Mesenchymal stem cell (in vitro differentiated cells and primary cell): ENCODE measurements at regions not wholly inside any gene's neighbourhood (a gene's known extent, or its start where the extent isn't known, plus 50 kb on each side); places are given as distances from the start of the nearest gene placed in this dataset.

Experiments
- DNase-seq: peaks from one replicate; pipeline ENCODE4 v3.0.0-alpha.2; 2013
- H2AFZ ChIP-seq: one replicate; pipeline ENCODE4 v1.6.1; 2013; ENCODE audit warnings: low read depth, mild to moderate bottlenecking, control low read depth, inconsistent platforms, low read length, moderate library complexity
- H2AK5ac ChIP-seq: 2 replicates; pipeline ENCODE4 v1.6.1; 2013; ENCODE audit warnings: low read length, moderate library complexity, mild to moderate bottlenecking, inconsistent platforms; ENCODE audit not compliant: severe bottlenecking
- H2BK120ac ChIP-seq: one replicate; pipeline ENCODE4 v1.6.1; 2013; ENCODE audit warnings: low read depth, mild to moderate bottlenecking, inconsistent platforms, low read length, moderate library complexity
- H2BK12ac ChIP-seq, 2 experiments: one replicate each; pipeline ENCODE4 v1.6.1; 2013; ENCODE audit warnings: inconsistent platforms in 2 of 2, low read length in 2 of 2, mild to moderate bottlenecking in 2 of 2, moderate library complexity in 2 of 2, control low read depth in 1 of 2
- H2BK15ac ChIP-seq: one replicate; pipeline ENCODE4 v1.6.1; 2013; ENCODE audit warnings: mild to moderate bottlenecking, low read depth, inconsistent platforms; ENCODE audit not compliant: poor library complexity, severe bottlenecking
- H2BK5ac ChIP-seq: 2 replicates; pipeline ENCODE4 v1.6.1; 2013; ENCODE audit warnings: low read depth, mild to moderate bottlenecking, low read length, control low read depth, inconsistent platforms; ENCODE audit not compliant: poor library complexity, severe bottlenecking
- H3K14ac ChIP-seq, 2 experiments: one replicate each; pipeline ENCODE4 v1.6.1; 2013; ENCODE audit warnings: inconsistent platforms in 2 of 2, low read length in 2 of 2, control low read depth in 1 of 2, mild to moderate bottlenecking in 1 of 2, moderate library complexity in 1 of 2
- H3K18ac ChIP-seq, 2 experiments: one replicate each; pipeline ENCODE4 v1.6.1; 2013; ENCODE audit warnings: inconsistent platforms in 2 of 2, low read length in 2 of 2, control low read depth in 1 of 2, low read depth in 1 of 2, mild to moderate bottlenecking in 1 of 2
- H3K23ac ChIP-seq, 2 experiments: one replicate each; pipeline ENCODE4 v1.6.1; 2013; ENCODE audit warnings: inconsistent platforms in 2 of 2, low read length in 2 of 2, mild to moderate bottlenecking in 2 of 2, moderate library complexity in 2 of 2, control low read depth in 1 of 2
- H3K27ac ChIP-seq: 2 replicates; pipeline ENCODE4 v1.5.1; 2013; ENCODE audit warnings: mild to moderate bottlenecking, moderate library complexity, low read length, control low read depth, inconsistent platforms; ENCODE audit not compliant: poor library complexity, severe bottlenecking
- H3K27me3 ChIP-seq, 2 experiments: 2 replicates each; pipeline versions ENCODE4 v1.6.1 to v1.7.0; 2013; ENCODE audit warnings: low read length in 2 of 2, mild to moderate bottlenecking in 2 of 2, moderate library complexity in 2 of 2, control low read depth in 1 of 2, inconsistent platforms in 1 of 2; ENCODE audit not compliant: control insufficient read depth in 1 of 2, insufficient read depth in 1 of 2
- H3K36me3 ChIP-seq, 2 experiments: 2 replicates each; pipeline versions ENCODE4 v1.6.1 to v1.7.0; 2013; ENCODE audit warnings: low read length in 2 of 2, control low read depth in 1 of 2, inconsistent platforms in 1 of 2, low read depth in 1 of 2, mild to moderate bottlenecking in 1 of 2; ENCODE audit not compliant: insufficient read depth in 2 of 2, control insufficient read depth in 1 of 2
- H3K4ac ChIP-seq, 2 experiments: one replicate each; pipeline ENCODE4 v1.6.1; 2013; ENCODE audit warnings: inconsistent platforms in 2 of 2, low read length in 2 of 2, mild to moderate bottlenecking in 2 of 2, moderate library complexity in 2 of 2, control low read depth in 1 of 2, low read depth in 1 of 2
- H3K4me1 ChIP-seq: 2 replicates; pipeline ENCODE4 v1.6.1; 2013; ENCODE audit warnings: low read depth, low read length, control low read depth; ENCODE audit not compliant: control insufficient read depth, insufficient read depth
- H3K4me2 ChIP-seq: 2 replicates; pipeline ENCODE4 v1.6.1; 2013; ENCODE audit warnings: low read length, mild to moderate bottlenecking, inconsistent platforms; ENCODE audit not compliant: poor library complexity, severe bottlenecking
- H3K4me3 ChIP-seq, 2 experiments: 2 replicates each; pipeline versions ENCODE4 v1.5.1 to v1.7.0; 2013; ENCODE audit warnings: low read length in 2 of 2, mild to moderate bottlenecking in 2 of 2, control low read depth in 1 of 2, low read depth in 1 of 2; ENCODE audit not compliant: insufficient read depth in 1 of 2
- H3K79me1 ChIP-seq: replicated peaks from 2 replicates; pipeline ENCODE4 v1.6.1; 2013; ENCODE audit warnings: mild to moderate bottlenecking, control low read depth, low read length, inconsistent platforms; ENCODE audit not compliant: poor library complexity, severe bottlenecking
- H3K9ac ChIP-seq: 2 replicates; pipeline ENCODE4 v1.7.0; 2013; ENCODE audit warnings: mild to moderate bottlenecking, low read length, moderate library complexity
- H3K9me3 ChIP-seq: 2 replicates; pipeline ENCODE4 v1.7.0; 2013; ENCODE audit warnings: mild to moderate bottlenecking, low read length; ENCODE audit not compliant: control insufficient read depth
- H4K8ac ChIP-seq: one replicate; pipeline ENCODE4 v1.6.1; 2013; ENCODE audit warnings: inconsistent platforms, mild to moderate bottlenecking, low read length, moderate library complexity
- H4K91ac ChIP-seq: one replicate; pipeline ENCODE4 v1.6.1; 2013; ENCODE audit warnings: mild to moderate bottlenecking, low read length, inconsistent platforms
- WGBS: methylation state at CpG from one replicate; pipeline ENCODE4 v1.1.7; 2013; ENCODE audit warnings: mixed read lengths; 5-methylcytosine and 5-hydroxymethylcytosine counted together

DNA sequence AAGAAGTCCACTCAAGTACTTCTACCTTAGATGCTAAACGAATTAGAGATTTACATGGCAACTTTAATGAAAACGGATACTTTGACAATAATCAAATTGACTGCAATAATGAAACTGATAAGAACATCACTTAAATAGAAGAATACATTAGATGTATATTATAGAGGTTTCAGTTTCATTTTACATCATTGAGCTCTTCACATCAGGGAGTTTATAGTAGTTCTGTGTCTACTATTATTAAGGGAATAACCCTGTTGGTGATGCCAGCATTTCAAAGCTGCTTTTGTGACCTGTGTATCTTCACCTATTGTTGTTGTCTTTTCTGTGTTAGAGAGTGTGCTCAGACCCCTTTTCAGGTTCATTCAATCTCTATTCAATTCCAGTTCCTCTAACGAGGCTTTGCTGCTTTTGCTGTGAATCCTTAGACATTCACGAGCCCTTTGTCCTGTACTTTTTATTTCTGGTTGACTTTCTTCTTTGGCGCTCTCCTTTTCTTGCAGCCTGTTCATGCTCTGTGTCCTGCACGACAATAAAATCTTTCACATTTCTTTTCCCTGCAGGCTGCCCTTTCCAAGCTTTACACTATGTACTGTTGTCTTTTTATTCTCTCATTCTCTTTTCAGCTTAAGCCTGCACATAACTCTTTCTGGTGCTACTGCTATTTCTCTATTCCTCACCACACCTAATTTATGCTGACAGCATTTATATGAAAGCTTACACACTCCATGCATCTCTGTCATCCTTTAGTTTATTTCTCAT lies 232.1 kb downstream of the CPE start:
- Histone ChIP-seq H3K27me3 (no peaks in the 10 kb centered on the region), H3K9me3 (no peaks in the 10 kb centered on the region), H3K4me1 (peaks cover 2% of the 10 kb centered on the region), H3K9ac (no peak overlapping the region), H3K79me1 (no peaks in the 10 kb centered on the region), H3K4me2 (peak overlapping the region; percentile 22), H2BK120ac (no peak overlapping the region), H3K4me3 (peak overlapping the region in 1 of 2 experiments; percentile 35), H3K23ac (no peak overlapping the region), H2BK5ac (no peak overlapping the region), H3K36me3 (no peaks in the 10 kb centered on the region), H3K4ac (no peak overlapping the region), H2BK15ac (no peak overlapping the region), H3K14ac (no peak overlapping the region), H2BK12ac (no peak overlapping the region), H2AFZ (no peak overlapping the region), H3K27ac (peak overlapping the region; percentile 10), H4K91ac (no peak overlapping the region), H4K8ac (no peak overlapping the region), H3K18ac (no peak overlapping the region), H2AK5ac (no peak overlapping the region)
- WGBS = 76% methylated on average over 4 of the region's 6 CpGs
- no peak for DNase-seq

DNA sequence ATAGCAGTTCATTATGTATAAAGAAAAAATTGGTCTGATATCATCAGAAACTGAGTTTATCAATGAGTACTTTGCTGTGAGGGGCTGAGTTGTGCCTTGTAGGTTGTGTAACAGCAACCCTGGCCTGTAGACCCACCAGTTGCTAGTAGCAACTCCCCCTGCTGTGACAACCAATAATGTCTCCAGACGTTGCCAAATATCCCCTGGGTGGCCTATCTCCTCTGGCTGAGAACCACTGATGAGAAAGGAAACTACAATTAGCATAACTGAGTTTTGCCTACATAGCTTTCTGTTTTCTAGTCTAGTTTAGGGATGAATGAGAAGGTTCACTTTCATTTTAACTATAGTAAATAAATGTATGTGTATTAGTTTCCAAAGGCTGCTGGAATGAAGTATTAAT lies 234.1 kb downstream of the CPE start:
- Histone ChIP-seq H2BK5ac (peak overlapping the region; percentile 49), H4K91ac (no peak overlapping the region), H3K14ac (no peak overlapping the region), H3K18ac (no peak overlapping the region), H4K8ac (no peak overlapping the region), H3K4me1 (peaks cover 2% of the 10 kb centered on the region), H3K9me3 (no peaks in the 10 kb centered on the region), H2AK5ac (no peak overlapping the region), H3K4me3 (no peak overlapping the region), H3K27ac (no peak overlapping the region), H2BK15ac (no peak overlapping the region), H2BK12ac (no peak overlapping the region), H3K36me3 (no peaks in the 10 kb centered on the region), H3K27me3 (no peaks in the 10 kb centered on the region), H2AFZ (no peak overlapping the region), H3K79me1 (no peaks in the 10 kb centered on the region), H3K4me2 (no peak overlapping the region), H2BK120ac (no peak overlapping the region), H3K23ac (no peak overlapping the region), H3K9ac (no peak overlapping the region), H3K4ac (no peak overlapping the region)
- 0% methylated on average over 1 of the region's 1 CpG for WGBS
- no peak for DNase-seq

DNA sequence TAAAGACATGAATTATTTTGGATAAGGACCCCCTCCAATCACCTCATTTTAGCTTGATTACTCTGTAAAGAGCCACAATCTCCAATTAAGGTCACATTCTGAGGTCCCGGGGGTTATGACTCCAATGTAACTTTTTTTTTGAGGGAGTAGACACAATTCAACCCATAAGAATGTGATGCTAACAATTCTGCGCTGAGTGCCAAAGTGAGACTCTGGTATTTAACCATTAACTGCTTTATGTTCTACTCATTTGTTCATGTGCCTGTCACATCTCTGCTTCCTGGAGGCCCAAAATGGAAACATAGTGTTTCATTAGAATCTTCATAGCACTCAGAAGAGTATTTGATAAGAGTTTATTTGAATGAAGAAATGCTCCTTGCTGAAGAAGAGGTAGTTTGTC lies 234.8 kb downstream of the CPE start:
- no peaks in the 10 kb centered on the region for H3K36me3 ChIP-seq
- no peaks in the 10 kb centered on the region for H3K79me1 ChIP-seq
- no peak for DNase-seq
- no peak overlapping the region for H3K18ac ChIP-seq
- no peak overlapping the region for H3K14ac ChIP-seq
- no peak overlapping the region for H3K4me2 ChIP-seq
- H2BK12ac ChIP-seq = no peak overlapping the region
- H3K27me3 ChIP-seq = no peaks in the 10 kb centered on the region
- H3K9ac ChIP-seq = no peak overlapping the region
- no peak overlapping the region for H4K91ac ChIP-seq
- H2BK15ac ChIP-seq = no peak overlapping the region
- no peak overlapping the region for H2BK5ac ChIP-seq
- no peak overlapping the region for H4K8ac ChIP-seq
- H3K23ac ChIP-seq = no peak overlapping the region
- no peak overlapping the region for H3K4ac ChIP-seq
- no peak overlapping the region for H3K4me3 ChIP-seq
- no peak overlapping the region for H3K27ac ChIP-seq
- no peak overlapping the region for H2BK120ac ChIP-seq
- H3K4me1 ChIP-seq = peaks cover 2% of the 10 kb centered on the region
- WGBS = 95% methylated on average over 2 of the region's 2 CpGs
- H2AFZ ChIP-seq = no peak overlapping the region
- no peak overlapping the region for H2AK5ac ChIP-seq
- H3K9me3 ChIP-seq = peaks cover 6% of the 10 kb centered on the region

DNA sequence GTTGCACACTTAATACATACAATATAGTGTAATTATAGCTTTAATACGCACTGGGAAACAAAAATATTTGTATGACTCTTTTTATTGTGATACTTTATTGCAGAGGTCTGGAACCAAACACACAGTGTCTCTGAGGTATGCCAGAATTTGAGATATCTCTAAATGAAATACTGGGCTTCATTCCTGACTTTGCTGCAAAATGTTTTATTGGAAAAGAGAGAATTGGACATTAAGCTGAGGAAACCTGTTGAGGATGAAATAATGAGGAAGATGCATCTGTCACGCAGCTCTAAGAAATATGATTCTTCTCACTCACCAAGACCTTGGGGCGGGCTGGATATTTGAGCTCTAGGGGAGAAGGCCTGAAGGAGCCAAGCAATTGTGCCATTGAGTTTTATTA lies 242.1 kb downstream of the CPE start:
- Histone ChIP-seq H3K27me3 (no peaks in the 10 kb centered on the region), H3K4ac (no peak overlapping the region), H3K4me2 (no peak overlapping the region), H2BK5ac (no peak overlapping the region), H3K14ac (no peak overlapping the region), H3K4me3 (no peak overlapping the region), H4K8ac (no peak overlapping the region), H2AK5ac (no peak overlapping the region), H3K18ac (no peak overlapping the region), H3K4me1 (peaks cover 2% of the 10 kb centered on the region), H3K23ac (no peak overlapping the region), H2BK15ac (no peak overlapping the region), H4K91ac (no peak overlapping the region), H3K27ac (no peak overlapping the region), H2BK12ac (no peak overlapping the region), H3K9me3 (peaks cover 6% of the 10 kb centered on the region), H2BK120ac (no peak overlapping the region), H3K9ac (no peak overlapping the region), H3K79me1 (no peaks in the 10 kb centered on the region), H3K36me3 (no peaks in the 10 kb centered on the region), H2AFZ (no peak overlapping the region)
- 91% methylated on average over 2 of the region's 3 CpGs for WGBS
- DNase-seq = no peak
